ENCODE measurements at regions not wholly inside any gene's neighbourhood (a gene's known extent, or its start where the extent isn't known, plus 50 kb on each side); places are given as distances from the start of the nearest gene placed in this dataset.

DNA sequence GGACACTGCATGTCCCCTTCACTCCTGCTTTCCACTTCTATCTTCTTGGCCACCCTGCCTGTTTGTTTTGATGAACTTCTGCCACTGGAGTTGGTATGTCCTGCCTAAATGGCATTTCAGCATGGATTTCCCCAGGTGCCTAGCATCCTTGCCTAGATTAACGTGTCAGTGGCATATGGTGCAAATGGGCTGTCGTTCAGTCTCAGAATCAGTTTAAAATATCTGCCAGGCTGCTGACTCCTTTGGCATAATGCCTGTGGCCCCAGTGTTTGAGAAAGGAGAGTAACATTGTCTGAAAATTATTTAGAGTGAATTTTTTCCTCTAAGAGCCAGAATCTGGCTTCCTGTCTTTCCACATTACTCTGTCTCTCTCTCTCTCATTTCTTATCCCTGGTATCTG, 64.9 kb upstream of the BARHL2 start (continued):
- no peak for TF ChIP-seq SRF (IDR thresholded peaks at IDR 0.05; ENCODE audit: low read depth, low read length)
- no peak for TF ChIP-seq ATF2 (IDR thresholded peaks at IDR 0.05; ENCODE audit: low read length)

All from H1 (cell line).